HG03469 (cell line): ENCODE measurements at regions not wholly inside any gene's neighbourhood (a gene's known extent, or its start where the extent isn't known, plus 50 kb on each side); places are given as distances from the start of the nearest gene placed in this dataset.
"Not testable (repeated sequence)": the region's sequence is repeated elsewhere in the genome, so short reads cannot be mapped to it uniquely, and the experiment has no call there.

Experiments
- ATAC-seq: cut with Tn5 transposase; IDR thresholded peaks from one replicate; pipeline ENCODE4 v1.9.1; 2021; ENCODE audit warnings: mild to moderate bottlenecking, moderate library complexity, moderate number of reproducible peaks; ENCODE audit not compliant: unreplicated experiment

DNA sequence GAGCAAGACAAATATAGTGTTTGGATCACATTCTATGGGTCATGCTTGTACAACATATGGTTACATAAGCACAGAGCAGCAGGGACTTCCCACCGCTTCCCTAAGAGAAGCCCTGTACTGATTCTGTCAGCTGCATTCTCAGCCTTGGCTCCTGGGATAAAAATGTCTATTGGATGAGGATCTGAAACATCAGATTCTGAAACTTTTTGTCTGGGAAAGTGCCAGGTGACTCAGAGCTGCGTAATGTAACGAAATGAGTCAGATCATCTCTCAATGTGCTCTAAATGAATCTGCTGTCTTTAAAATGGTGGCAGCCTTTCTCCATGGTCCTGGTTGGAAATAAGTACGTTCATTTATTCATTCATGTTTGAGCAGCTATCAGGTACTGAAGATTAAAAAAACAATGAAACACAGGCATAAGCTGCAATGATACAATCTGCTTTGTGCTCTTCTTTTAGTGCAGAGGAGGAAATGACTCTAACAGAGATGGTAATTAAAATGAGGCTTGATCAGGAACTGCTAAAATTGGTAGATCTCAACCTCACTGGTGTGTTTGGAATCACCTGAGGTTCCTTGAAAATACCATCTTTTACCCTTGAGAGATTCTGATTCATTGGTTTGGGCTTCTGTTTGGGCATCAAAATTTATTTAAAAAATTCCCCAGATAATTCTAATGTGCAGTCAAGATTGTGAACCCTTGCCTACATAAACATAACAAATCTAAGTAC lies 99.1 kb upstream of the NAP1L1 start:
- ATAC-seq = peak; percentile 90

GRCh38 chr12:76180401-76181277 lies 96.2 kb upstream of the NAP1L1 start:
- ATAC-seq = no peak

GRCh38 chr12:76178452-76178851 lies 94.0 kb upstream of the NAP1L1 start:
- no peak for ATAC-seq

GRCh38 chr12:76177821-76178220 lies 93.3 kb upstream of the NAP1L1 start:
- ATAC-seq = no peak

DNA sequence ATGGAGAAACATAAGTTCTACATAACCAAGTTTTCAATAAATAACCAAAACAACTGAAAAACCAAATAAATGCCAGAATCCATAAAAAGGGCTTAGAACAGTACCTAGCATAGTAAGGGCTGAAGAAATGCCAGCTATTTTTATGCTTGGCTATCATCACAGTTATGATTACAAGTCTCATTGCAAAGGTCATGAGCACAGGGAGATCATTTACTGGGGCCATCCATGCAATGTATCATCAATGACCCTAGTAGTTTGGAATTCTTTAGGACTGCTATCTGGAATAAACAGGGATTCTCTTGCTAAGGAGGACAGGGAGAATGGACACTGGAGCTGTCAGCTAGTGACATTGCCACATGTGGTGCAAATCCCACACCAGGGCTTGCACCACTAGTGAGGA lies 92.5 kb upstream of the NAP1L1 start:
- ATAC-seq = no peak

DNA sequence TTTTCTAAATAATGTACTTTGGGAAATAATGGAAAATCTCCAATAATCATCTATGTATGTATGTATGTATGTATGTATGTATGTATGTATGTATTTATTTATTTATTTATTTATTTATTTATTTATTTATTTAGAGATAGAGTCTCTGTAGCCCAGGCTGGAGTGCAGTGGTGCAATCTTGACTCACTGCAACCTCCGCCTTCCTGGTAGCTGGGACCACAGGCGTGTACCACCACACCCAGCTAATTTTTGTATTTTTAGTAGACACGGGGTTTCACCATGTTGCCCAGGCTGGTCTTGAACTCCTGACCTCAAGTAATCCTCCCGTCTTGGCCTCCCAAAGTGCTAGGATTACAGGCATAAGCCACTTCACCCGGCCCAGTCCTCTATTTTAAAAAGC lies 91.5 kb upstream of the NAP1L1 start:
- ATAC-seq = not testable (repeated sequence)

GRCh38 chr12:76173756-76174155 lies 89.3 kb upstream of the NAP1L1 start:
- no peak for ATAC-seq

GRCh38 chr12:76158518-76159321 lies 74.2 kb upstream of the NAP1L1 start:
- ATAC-seq = peak; percentile 93

DNA sequence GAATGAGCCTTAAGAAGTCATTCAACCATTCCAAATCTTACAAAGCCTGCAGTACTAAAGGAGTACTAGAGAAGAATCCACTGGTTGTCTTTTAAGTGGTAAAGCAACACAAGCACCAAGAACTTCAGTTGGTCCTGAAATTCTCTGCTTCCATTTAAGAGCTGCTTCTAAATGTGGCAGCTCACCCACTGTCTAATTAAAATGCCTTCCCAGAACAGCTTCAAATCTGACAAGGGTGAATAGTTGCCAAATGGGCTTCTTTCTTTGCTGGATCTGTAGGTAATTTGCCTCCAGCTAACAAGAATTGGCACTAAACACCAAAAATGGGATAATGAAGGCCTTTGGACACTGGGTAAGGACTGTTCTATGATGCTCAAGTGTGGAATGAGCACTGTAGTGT lies 72.2 kb upstream of the NAP1L1 start:
- ATAC-seq = no peak

GRCh38 chr12:76156314-76156713 lies 71.8 kb upstream of the NAP1L1 start:
- ATAC-seq = no peak

GRCh38 chr12:76155157-76155670 lies 70.7 kb upstream of the NAP1L1 start:
- no peak for ATAC-seq

DNA sequence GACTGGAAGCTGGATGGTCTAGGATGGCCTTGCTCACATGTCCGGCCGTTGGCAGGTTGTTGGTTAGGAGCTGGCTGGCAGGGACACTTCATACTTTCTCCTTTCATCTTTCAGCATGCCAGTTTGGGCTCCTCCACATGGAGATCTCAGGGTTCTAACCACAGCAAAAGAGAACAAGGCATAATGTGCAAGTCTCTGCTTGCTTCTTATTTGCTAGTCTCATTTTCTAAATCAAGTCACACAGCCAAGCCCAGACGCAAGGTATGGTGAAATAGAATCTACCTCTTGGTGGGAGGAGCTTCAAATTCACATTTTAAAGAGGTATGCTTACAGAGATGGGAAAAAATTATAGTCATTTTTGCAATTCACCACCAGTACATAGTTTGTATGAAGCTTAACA lies 69.1 kb upstream of the NAP1L1 start:
- ATAC-seq = no peak

DNA sequence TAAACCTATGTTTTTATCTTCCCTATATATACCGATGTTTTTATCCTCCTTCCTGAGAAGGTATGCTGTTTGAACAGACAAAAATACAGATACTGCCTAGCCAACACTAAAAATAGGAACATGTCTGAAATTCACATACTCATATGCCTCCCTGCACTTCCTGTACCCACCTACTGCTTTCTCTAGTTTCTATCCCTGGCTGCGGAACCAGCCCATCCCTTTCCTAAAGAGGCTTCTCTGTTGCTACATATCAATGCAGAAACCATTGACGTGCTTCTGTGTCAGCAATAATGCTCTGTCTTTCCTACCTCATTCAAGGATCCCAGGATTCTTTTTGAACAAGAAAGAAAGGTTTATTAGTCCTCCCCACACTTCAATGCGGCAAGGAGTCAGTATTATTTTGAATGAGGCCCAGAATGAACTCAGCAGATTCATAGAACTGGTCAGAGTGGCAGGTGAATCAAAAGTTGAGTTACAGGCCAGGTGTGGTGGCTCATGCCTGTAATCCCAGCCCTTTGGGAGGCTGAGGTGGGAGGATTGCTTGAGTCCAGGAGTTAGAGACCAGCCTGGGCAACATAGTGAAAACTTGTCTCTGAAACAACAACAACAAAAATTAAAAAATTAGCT lies 67.8 kb upstream of the NAP1L1 start:
- peak; percentile 92 for ATAC-seq

- ATAC-seq = no peak
Observed at GRCh38 chr12:76144245-76144549, 59.7 kb upstream of the NAP1L1 start.

GRCh38 chr12:76143343-76144244 lies 59.1 kb upstream of the NAP1L1 start:
- peak; percentile 90 for ATAC-seq

DNA sequence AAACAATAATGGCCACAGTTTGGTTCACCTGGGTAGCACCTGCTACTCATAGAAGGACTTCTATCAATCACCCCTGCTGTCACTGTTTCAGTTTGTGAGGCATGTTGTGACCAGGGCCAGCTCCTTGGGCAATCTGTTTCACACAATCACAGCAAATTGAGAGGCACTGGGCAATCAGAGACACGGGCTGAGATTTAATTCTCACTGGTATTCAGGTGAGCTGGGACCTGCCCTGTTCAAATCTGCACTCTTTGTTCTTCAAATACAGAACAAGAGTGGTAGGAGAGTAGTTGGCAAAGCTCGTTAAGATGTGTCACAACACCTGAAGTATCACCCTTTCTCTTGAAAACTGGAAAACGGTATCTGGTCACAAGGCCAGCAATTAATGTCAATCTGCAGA lies 57.8 kb upstream of the NAP1L1 start:
- no peak for ATAC-seq

DNA sequence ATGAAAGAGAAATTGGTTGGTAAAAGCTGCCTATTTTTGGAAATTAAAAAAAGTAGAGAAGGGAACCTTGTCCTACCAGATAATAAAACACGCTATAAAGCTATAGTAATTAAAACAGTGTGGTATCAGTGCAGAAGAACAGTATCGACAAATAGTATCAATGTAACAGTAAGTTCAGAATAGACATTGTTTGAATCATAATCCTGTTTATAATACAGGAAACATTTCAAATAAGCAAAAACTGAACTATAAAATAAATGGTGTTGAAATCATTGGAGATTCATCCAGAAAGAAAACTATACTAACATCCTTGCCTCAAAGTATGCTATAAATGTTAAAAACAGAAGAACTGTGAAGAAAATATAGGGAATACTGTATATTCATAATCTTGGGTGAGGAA lies 54.2 kb upstream of the NAP1L1 start:
- ATAC-seq = no peak

DNA sequence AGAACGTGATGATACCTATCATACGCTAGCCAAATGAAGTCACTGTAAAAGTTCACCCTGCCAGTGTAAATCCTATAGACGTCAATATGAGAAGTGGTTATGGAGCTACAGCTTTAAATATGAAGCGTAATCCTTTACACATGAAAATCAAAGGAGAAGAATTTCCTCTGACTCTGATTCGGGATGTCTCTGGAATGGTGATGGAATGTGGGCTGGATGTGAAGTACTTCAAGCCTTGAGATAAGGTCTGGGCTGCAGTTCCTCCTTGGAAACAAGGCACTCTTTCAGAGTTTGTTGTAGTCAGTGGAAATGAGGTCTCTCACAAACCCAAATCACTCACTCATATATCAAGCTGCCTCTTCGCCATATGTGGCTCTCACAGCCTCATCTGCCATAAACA lies 53.1 kb upstream of the NAP1L1 start:
- ATAC-seq = no peak

DNA sequence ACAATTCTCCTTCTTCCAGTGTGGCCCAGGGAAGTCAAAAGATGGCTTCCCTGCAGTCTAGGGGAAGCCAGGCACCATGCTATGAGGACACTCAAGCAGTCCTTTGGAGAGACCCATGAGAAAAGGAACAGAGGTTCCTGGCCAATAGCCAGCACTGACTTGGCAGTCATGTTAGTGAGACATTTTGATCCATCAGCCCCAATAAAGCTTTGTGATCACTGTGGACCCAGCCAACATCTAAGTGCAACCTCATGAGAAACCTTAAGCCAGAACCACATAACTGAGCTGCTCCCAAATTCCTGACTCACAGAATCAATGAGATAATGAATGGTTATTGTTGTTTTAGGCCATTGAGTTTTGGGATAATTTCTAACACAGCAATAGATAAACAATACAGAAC lies 51.0 kb upstream of the NAP1L1 start:
- no peak for ATAC-seq
